H1 (cell line): ENCODE measurements at regions not wholly inside any gene's neighbourhood (a gene's known extent, or its start where the extent isn't known, plus 50 kb on each side); places are given as distances from the start of the nearest gene placed in this dataset.

ENCODE experiments used
- CTCF ChIA-PET: fragments of 300-600 bp; sonication (Branson Sonifier 250); formaldehyde crosslinking; loops from one replicate; lab custom pipeline; 2021; ENCODE audit not compliant: partially characterized antibody; lab: Charles Lee
- POLR2A ChIA-PET: fragments of 300-600 bp; sonication (Branson Sonifier 250); formaldehyde crosslinking; loops from one replicate; lab custom pipeline; 2021; ENCODE audit warnings: inconsistent platforms; ENCODE audit not compliant: partially characterized antibody; lab: Charles Lee
- DNase-seq, 2 experiments: peaks; one replicate each; pipeline versions ENCODE4 v3.0.0 to v3.0.0-alpha.2; 2010 to 2022; ENCODE audit warnings: low spot score in 2 of 2, low read depth in 1 of 2, mixed read lengths in 1 of 2
- FAIRE-seq: peaks from 2 replicates; lab custom pipeline; 2011; peaks lifted over from hg19 to GRCh38; lab: Jason Lieb, UNC
- H2AFZ ChIP-seq: 2 replicates; pipeline ENCODE4 v1.8.1; 2012; ENCODE audit warnings: low read length, inconsistent platforms
- H2AK5ac ChIP-seq: 2 replicates; pipeline ENCODE4 v1.6.1; 2013; ENCODE audit warnings: low read depth, low read length
- H2BK120ac ChIP-seq: replicated peaks from 2 replicates; pipeline ENCODE3; 2013; ENCODE audit warnings: low read depth, low read length, inconsistent platforms
- H2BK12ac ChIP-seq: 2 replicates; pipeline ENCODE4 v1.6.1; 2013; ENCODE audit warnings: low read depth, low read length
- H2BK15ac ChIP-seq: 2 replicates; pipeline ENCODE4 v1.6.1; 2013; ENCODE audit warnings: low read length
- H2BK20ac ChIP-seq: 2 replicates; pipeline ENCODE4 v1.6.1; 2013; ENCODE audit warnings: low read length
- H2BK5ac ChIP-seq: 2 replicates; pipeline ENCODE4 v1.6.1; 2013; ENCODE audit warnings: low read depth, low read length
- H3K14ac ChIP-seq: 2 replicates; pipeline ENCODE4 v1.6.1; 2013; ENCODE audit warnings: inconsistent platforms; ENCODE audit not compliant: insufficient read length
- H3K18ac ChIP-seq: 2 replicates; pipeline ENCODE4 v1.6.1; 2013; ENCODE audit warnings: low read length; ENCODE audit errors: extremely low read depth
- H3K23ac ChIP-seq: 2 replicates; pipeline ENCODE4 v1.6.1; 2013; ENCODE audit warnings: inconsistent platforms; ENCODE audit not compliant: insufficient read length
- H3K23me2 ChIP-seq: 2 replicates; pipeline ENCODE4 v1.6.1; 2013; ENCODE audit warnings: low read depth, low read length
- H3K27ac ChIP-seq: 2 replicates; pipeline ENCODE4 v1.6.1; 2011; ENCODE audit warnings: low read depth, low read length, inconsistent platforms
- H3K27me3 ChIP-seq, 4 experiments: replicated peaks in 1 of 4; 1 replicate in 1 of 4; 2 replicates in 3 of 4; pipeline versions ENCODE4 v1.6.1 to v1.8.1; 2011 to 2013; ENCODE audit warnings: low read length in 3 of 4, mild to moderate bottlenecking in 3 of 4, inconsistent platforms in 2 of 4, mixed read lengths in 2 of 4, moderate library complexity in 1 of 4; ENCODE audit not compliant: control insufficient read depth in 3 of 4, insufficient read depth in 3 of 4; ENCODE audit errors: extremely low read depth in 1 of 4
- H3K36me3 ChIP-seq, 4 experiments: 2 replicates each; pipeline versions ENCODE4 v1.6.1 to v1.8.1; 2011 to 2013; ENCODE audit warnings: mild to moderate bottlenecking in 4 of 4, low read length in 3 of 4, moderate library complexity in 2 of 4, control low read depth in 1 of 4, inconsistent platforms in 1 of 4; ENCODE audit not compliant: insufficient read depth in 4 of 4, control insufficient read depth in 2 of 4
- H3K4ac ChIP-seq: replicated peaks from 2 replicates; pipeline ENCODE3; 2013; ENCODE audit warnings: low read length, low read depth, mixed read lengths, inconsistent platforms; ENCODE audit not compliant: insufficient read length
- H3K4me1 ChIP-seq, 4 experiments: replicated peaks in 1 of 4; 1 replicate in 1 of 4; 2 replicates in 3 of 4; pipeline versions ENCODE4 v1.6.1 to v1.8.1; 2011 to 2013; ENCODE audit warnings: low read length in 3 of 4, inconsistent platforms in 2 of 4, mixed read lengths in 1 of 4; ENCODE audit not compliant: insufficient read depth in 4 of 4, control insufficient read depth in 3 of 4
- H3K4me2 ChIP-seq, 2 experiments: 2 replicates each; pipeline versions ENCODE4 v1.6.1 to v1.8.1; 2011 to 2013; ENCODE audit warnings: low read depth in 2 of 2, low read length in 2 of 2, control low read depth in 1 of 2, inconsistent platforms in 1 of 2, mild to moderate bottlenecking in 1 of 2; ENCODE audit not compliant: insufficient read depth in 1 of 2
- H3K4me3 ChIP-seq, 4 experiments: fragments of 200-600, 300-600 bp in 1 of 4; sonication (generic), shearing (Covaris generic), sonication (Bioruptor Twin) in 1 of 4; 2 replicates each; pipeline versions ENCODE4 v1.5.1 to v1.8.1; 2011 to 2016; ENCODE audit warnings: low read length in 4 of 4, low read depth in 3 of 4, control low read depth in 2 of 4, inconsistent platforms in 2 of 4, mild to moderate bottlenecking in 2 of 4, mixed read lengths in 1 of 4, moderate library complexity in 1 of 4; ENCODE audit not compliant: insufficient read depth in 2 of 4; ENCODE audit errors: extremely low read depth in 1 of 4
- H3K56ac ChIP-seq: replicated peaks from 2 replicates; pipeline ENCODE3; 2013; ENCODE audit warnings: low read depth, mild to moderate bottlenecking, mixed read lengths, low read length, inconsistent platforms; ENCODE audit not compliant: insufficient read length
- H3K79me1 ChIP-seq: 2 replicates; pipeline ENCODE4 v1.6.1; 2013; ENCODE audit warnings: low read depth, low read length, control low read depth
- H3K79me2 ChIP-seq, 2 experiments: 2 replicates each; pipeline versions ENCODE4 v1.6.1 to v1.8.1; 2012 to 2013; ENCODE audit warnings: low read length in 2 of 2, mild to moderate bottlenecking in 2 of 2, inconsistent platforms in 1 of 2; ENCODE audit not compliant: insufficient read depth in 2 of 2, control insufficient read depth in 1 of 2
- H3K9ac ChIP-seq, 4 experiments: replicated peaks in 1 of 4; 1 replicate in 1 of 4; 2 replicates in 3 of 4; pipeline versions ENCODE4 v1.6.1 to v1.8.1; 2011 to 2013; ENCODE audit warnings: low read depth in 3 of 4, low read length in 3 of 4, control low read depth in 2 of 4, mild to moderate bottlenecking in 2 of 4, moderate library complexity in 2 of 4, inconsistent platforms in 1 of 4; ENCODE audit errors: extremely low read depth in 1 of 4
- H3K9me3 ChIP-seq, 2 experiments: 2 replicates each; pipeline versions ENCODE4 v1.6.1 to v1.8.1; 2012 to 2013; ENCODE audit warnings: mild to moderate bottlenecking in 2 of 2, moderate library complexity in 2 of 2, control low read depth in 1 of 2, inconsistent platforms in 1 of 2, low read depth in 1 of 2, low read length in 1 of 2, mixed read lengths in 1 of 2; ENCODE audit not compliant: insufficient read depth in 2 of 2
- H4K20me1 ChIP-seq, 2 experiments: replicated peaks in 1 of 2; 2 replicates each; pipeline versions ENCODE3 to v1.8.1; 2011 to 2013; ENCODE audit warnings: inconsistent platforms in 2 of 2, low read length in 2 of 2, mild to moderate bottlenecking in 1 of 2; ENCODE audit not compliant: insufficient read depth in 2 of 2, control insufficient read depth in 1 of 2
- H4K5ac ChIP-seq: 2 replicates; pipeline ENCODE4 v1.6.1; 2013; ENCODE audit warnings: low read length, low read depth, mixed read lengths, inconsistent platforms; ENCODE audit not compliant: insufficient read length
- H4K8ac ChIP-seq: 2 replicates; pipeline ENCODE4 v1.8.0; 2013; ENCODE audit warnings: mild to moderate bottlenecking, moderate library complexity, low read length, inconsistent platforms; ENCODE audit not compliant: insufficient read depth; ENCODE audit errors: extremely low read depth
- H4K91ac ChIP-seq: replicated peaks from 2 replicates; pipeline ENCODE3; 2013; ENCODE audit warnings: low read length, mixed read lengths, inconsistent platforms; ENCODE audit not compliant: insufficient read length
- EGR1 ChIP-seq: IDR thresholded peaks from 2 replicates; pipeline ENCODE4 v1.6.1; 2011; ENCODE audit warnings: low read depth, low read length, borderline replicate concordance
- FOSL1 ChIP-seq: IDR thresholded peaks from 2 replicates; pipeline ENCODE4 v1.6.1; 2011; ENCODE audit warnings: mild to moderate bottlenecking, low read depth, low read length, moderate library complexity; ENCODE audit not compliant: insufficient read depth
- HDAC2 ChIP-seq, 2 experiments: fragments of 300-600 bp in 1 of 2; sonication (generic) in 1 of 2; IDR thresholded peaks; 2 replicates each; pipeline ENCODE4 v1.6.1; 2011 to 2012; ENCODE audit warnings: low read depth in 2 of 2, low read length in 2 of 2, mild to moderate bottlenecking in 2 of 2, moderate library complexity in 2 of 2, borderline replicate concordance in 1 of 2, inconsistent platforms in 1 of 2
- KDM4A ChIP-seq: IDR thresholded peaks from one replicate; pipeline ENCODE4 v1.7.1; 2012; ENCODE audit warnings: low read depth, mild to moderate bottlenecking, moderate library complexity, low read length, inconsistent platforms; ENCODE audit not compliant: severe bottlenecking
- MAFK ChIP-seq: IDR thresholded peaks from 2 replicates; pipeline ENCODE4 v1.6.1; 2012; ENCODE audit warnings: low read depth, mild to moderate bottlenecking, improper control_type of control experiment, low read length
- NANOG ChIP-seq: IDR thresholded peaks from 2 replicates; pipeline ENCODE4 v1.6.1; 2011; ENCODE audit warnings: low read length, low read depth, mild to moderate bottlenecking, inconsistent platforms; ENCODE audit not compliant: insufficient read depth, poor library complexity, severe bottlenecking
- POLR2A ChIP-seq, 2 experiments: IDR thresholded peaks; 1 replicate in 1 of 2; 2 replicates in 1 of 2; pipeline ENCODE4 v1.6.1; 2011; ENCODE audit warnings: low read depth in 2 of 2, low read length in 2 of 2, mild to moderate bottlenecking in 2 of 2; ENCODE audit errors: control extremely low read depth in 1 of 2
- TEAD4 ChIP-seq: IDR thresholded peaks from 2 replicates; pipeline ENCODE4 v1.6.1; 2012; ENCODE audit warnings: low read depth, low read length, inconsistent platforms, mixed read lengths
- YY1 ChIP-seq: IDR thresholded peaks from 2 replicates; pipeline ENCODE4 v1.6.1; 2011; ENCODE audit warnings: low read depth, mild to moderate bottlenecking, low read length
- WGBS, 2 experiments: shearing (Covaris generic) in 1 of 2; methylation state at CpG; one replicate each; pipeline versions ENCODE4 v1.1.6 to v1.1.7; 2013 to 2015; ENCODE audit warnings: low lambda C conversion rate in 2 of 2, mixed read lengths in 2 of 2, inconsistent platforms in 1 of 2, low coverage in 1 of 2, missing lambda C conversion rate in 1 of 2; ENCODE audit not compliant: insufficient replicate concordance in 2 of 2, insufficient coverage in 1 of 2, insufficient read length in 1 of 2; ENCODE audit errors: extremely low coverage in 1 of 2, missing lambda C conversion rate in 1 of 2; 5-methylcytosine and 5-hydroxymethylcytosine counted together
- TF ChIP-seq, protein P1 (sequence below): IDR thresholded peaks from 2 replicates; pipeline ENCODE4 v1.6.1; 2012; ENCODE audit warnings: inconsistent platforms

GRCh38 chr4:134141728-134142127 is 59.9 kb downstream of the PABPC4L start:
- Histone ChIP-seq H3K18ac (no peak overlapping the region), H2AFZ (no peak overlapping the region), H3K79me2 (no peaks in the 10 kb centered on the region), H3K27me3 (no peaks in the 10 kb centered on the region), H3K9ac (no peak overlapping the region), H4K91ac (no peak overlapping the region), H4K5ac (no peak overlapping the region), H3K27ac (no peak overlapping the region), H3K56ac (no peak overlapping the region), H2BK15ac (no peak overlapping the region), H2BK5ac (no peak overlapping the region), H3K79me1 (no peaks in the 10 kb centered on the region), H2BK20ac (no peak overlapping the region), H3K4me1 (no peaks in the 10 kb centered on the region), H4K8ac (no peak overlapping the region), H2BK12ac (no peak overlapping the region), H3K4ac (no peak overlapping the region), H2BK120ac (no peak overlapping the region), H3K9me3 (no peaks in the 10 kb centered on the region), H3K14ac (no peak overlapping the region), H3K23ac (no peak overlapping the region), H3K4me2 (no peak overlapping the region), H3K36me3 (no peaks in the 10 kb centered on the region), H3K23me2 (no peaks in the 10 kb centered on the region), H3K4me3 (no peak overlapping the region), H4K20me1 (no peaks in the 10 kb centered on the region), H2AK5ac (no peak overlapping the region)
- 86% methylated on average over 2 of the region's 2 CpGs; no CpG with 5 or more reads in 1 of the 2 experiments for WGBS, 2 experiments
- POLR2A ChIA-PET: no interaction called here
- no peak for TF ChIP-seq TEAD4
- TF ChIP-seq, protein P1, sequence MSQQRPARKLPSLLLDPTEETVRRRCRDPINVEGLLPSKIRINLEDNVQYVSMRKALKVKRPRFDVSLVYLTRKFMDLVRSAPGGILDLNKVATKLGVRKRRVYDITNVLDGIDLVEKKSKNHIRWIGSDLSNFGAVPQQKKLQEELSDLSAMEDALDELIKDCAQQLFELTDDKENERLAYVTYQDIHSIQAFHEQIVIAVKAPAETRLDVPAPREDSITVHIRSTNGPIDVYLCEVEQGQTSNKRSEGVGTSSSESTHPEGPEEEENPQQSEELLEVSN: no peak
- no peak for TF ChIP-seq YY1
- no peak for TF ChIP-seq KDM4A
- no peak for TF ChIP-seq EGR1
- no peak for TF ChIP-seq FOSL1
- TF ChIP-seq POLR2A (IDR thresholded peaks at IDR 0.05; ENCODE audit: control extremely low read depth in 1 of 2, low read depth in 2 of 2, low read length in 2 of 2): no peak
- no peak for TF ChIP-seq NANOG
- no peak for TF ChIP-seq HDAC2 (IDR thresholded peaks at IDR 0.05; ENCODE audit: borderline replicate concordance in 1 of 2, low read depth in 2 of 2, low read length in 2 of 2)
- TF ChIP-seq MAFK: no peak
- DNase-seq (no peak), FAIRE-seq (no peak)
- CTCF ChIA-PET: interaction anchor here (1.2 kb wide), 1 partner anchor 10 kb away, joined by 3 read pairs; no protein-coding TSS in a partner anchor
